Gastroesophageal sphincter (tissue), 4 donors: ENCODE measurements at regions not wholly inside any gene's neighbourhood (a gene's known extent, or its start where the extent isn't known, plus 50 kb on each side); places are given as distances from the start of the nearest gene placed in this dataset.
"Not testable (repeated sequence)": the region's sequence is repeated elsewhere in the genome, so short reads cannot be mapped to it uniquely, and the experiment has no call there.

Experiments used
- ATAC-seq: fragments of 150-250 bp; one replicate; pipeline ENCODE4 v1.9.1; 2016; ENCODE audit warnings: mild to moderate bottlenecking, moderate library complexity
- H3K27ac ChIP-seq, 4 donors: fragments of 200-600 bp; sonication (generic) in 3 of 4; 1 replicate in 3 of 4; 2 replicates in 1 of 4; pipeline ENCODE4 v1.5.1; 2016 to 2019
- H3K27me3 ChIP-seq: fragments of 200-600 bp; sonication (generic); one replicate; pipeline ENCODE4 v1.5.1; 2019
- H3K36me3 ChIP-seq, 2 donors: fragments of 200-600 bp; sonication (generic); one replicate each; pipeline ENCODE4 v1.5.1; 2019; ENCODE audit warnings: control low read depth in 1 of 2
- H3K4me1 ChIP-seq, 3 donors: fragments of 200-600 bp; sonication (generic); 1 replicate in 2 of 3; 2 replicates in 1 of 3; pipeline ENCODE4 v1.5.1; 2016 to 2019; ENCODE audit warnings: control low read depth in 2 of 3
- H3K4me3 ChIP-seq, 2 donors: fragments of 200-600 bp; sonication (generic); one replicate each; pipeline ENCODE4 v1.5.1; 2019; ENCODE audit warnings: mild to moderate bottlenecking in 1 of 2, moderate library complexity in 1 of 2
- H3K9me3 ChIP-seq, 3 donors: fragments of 200-600 bp; sonication (generic); one replicate each; pipeline ENCODE4 v1.5.1; 2017 to 2019; ENCODE audit warnings: control low read depth in 2 of 3
- CTCF ChIP-seq, 4 experiments: fragments of 200-600 bp in 2 of 4; fragments of 450-650 bp in 2 of 4; sonication (generic) in 1 of 4; IDR thresholded peaks; one replicate each; pipeline ENCODE4 v1.5.1; 2017 to 2019; ENCODE audit warnings: antibody characterized with exemption in 4 of 4, mild to moderate bottlenecking in 2 of 4, moderate library complexity in 2 of 4
- EP300 ChIP-seq: sonication (generic); formaldehyde crosslinking; IDR thresholded peaks from one replicate; pipeline ENCODE4 v1.6.1; 2017; ENCODE audit warnings: antibody characterized with exemption, mild to moderate bottlenecking
- POLR2A ChIP-seq, 2 donors: fragments of 450-650 bp; IDR thresholded peaks; one replicate each; pipeline ENCODE4 v1.6.1; 2017; ENCODE audit warnings: antibody characterized with exemption in 2 of 2, mild to moderate bottlenecking in 2 of 2, moderate library complexity in 1 of 2
- POLR2AphosphoS5 ChIP-seq: sonication (generic); formaldehyde crosslinking; IDR thresholded peaks from one replicate; pipeline ENCODE4 v1.6.1; 2017; ENCODE audit warnings: antibody characterized with exemption
- WGBS, 2 donors: methylation state at CpG; one replicate each; pipeline ENCODE4 v1.1.5; 2018; ENCODE audit warnings: low coverage in 1 of 2; 5-methylcytosine and 5-hydroxymethylcytosine counted together

GRCh38 chr2:84231478-84231877, 227.6 kb downstream of the SUCLG1 start:
- TF ChIP-seq CTCF (IDR thresholded peaks at IDR 0.05) (no peak), EP300 (no peak), POLR2AphosphoS5 (no peak), POLR2A (IDR thresholded peaks at IDR 0.05) (no peak)
- Histone ChIP-seq H3K4me1 (no peaks in the 10 kb centered on the region), H3K27ac (no peak overlapping the region), H3K9me3 (peaks cover 0 to 1% (median 0%) of the 10 kb centered on the region in 3 donors), H3K4me3 (no peak overlapping the region), H3K27me3 (no peaks in the 10 kb centered on the region), H3K36me3 (no peaks in the 10 kb centered on the region)
- ATAC-seq: no peak
- 69 to 80% methylated on average over 1 of the region's 1 CpG for WGBS, 2 donors

- Histone ChIP-seq H3K27me3 (no peaks in the 10 kb centered on the region), H3K4me3 (no peak overlapping the region), H3K27ac (no peak overlapping the region), H3K4me1 (no peaks in the 10 kb centered on the region), H3K9me3 (peaks cover 0 to 9% (median 0%) of the 10 kb centered on the region in 3 donors), H3K36me3 (no peaks in the 10 kb centered on the region)
- no peak for ATAC-seq
- TF ChIP-seq EP300 (no peak), POLR2A (IDR thresholded peaks at IDR 0.05) (no peak), CTCF (IDR thresholded peaks at IDR 0.05) (no peak), POLR2AphosphoS5 (no peak)
Measured at GRCh38 chr2:84224121-84224520, 235.0 kb downstream of the SUCLG1 start.

- Histone ChIP-seq H3K27ac (no peak overlapping the region), H3K36me3 (no peaks in the 10 kb centered on the region), H3K4me1 (no peaks in the 10 kb centered on the region), H3K4me3 (no peak overlapping the region), H3K9me3 (peaks cover 0 to 9% (median 0%) of the 10 kb centered on the region in 3 donors), H3K27me3 (no peaks in the 10 kb centered on the region)
- ATAC-seq: no peak
- 94 to 95% methylated on average over 2 of the region's 2 CpGs for WGBS, 2 donors
- TF ChIP-seq EP300: no peak
- no peak for TF ChIP-seq CTCF (IDR thresholded peaks at IDR 0.05)
- TF ChIP-seq POLR2AphosphoS5: no peak
- TF ChIP-seq POLR2A (IDR thresholded peaks at IDR 0.05): no peak
Measured at GRCh38 chr2:84223191-84223590, 235.9 kb downstream of the SUCLG1 start.

GRCh38 chr2:84221102-84221501, 238.0 kb downstream of the SUCLG1 start:
- H3K36me3 ChIP-seq, H3K27me3 ChIP-seq, H3K27ac ChIP-seq, H3K9me3 ChIP-seq, H3K4me3 ChIP-seq, ATAC-seq, H3K4me1 ChIP-seq: not testable (repeated sequence)
- WGBS, 2 donors: 90 to 100% methylated on average over 2 of the region's 2 CpGs

GRCh38 chr2:84217456-84217855, 241.6 kb downstream of the SUCLG1 start:
- H3K36me3 ChIP-seq: no peaks in the 10 kb centered on the region
- H3K4me1 ChIP-seq: no peaks in the 10 kb centered on the region
- WGBS, 2 donors: 71 to 75% methylated on average over 5 to 7 of the region's 7 CpGs
- no peak for ATAC-seq
- H3K9me3 ChIP-seq: no peaks in the 10 kb centered on the region
- H3K27me3 ChIP-seq: no peaks in the 10 kb centered on the region
- H3K4me3 ChIP-seq: no peak overlapping the region
- H3K27ac ChIP-seq: no peak overlapping the region
- TF ChIP-seq POLR2A (IDR thresholded peaks at IDR 0.05): no peak

- WGBS, 2 donors: 57 to 81% methylated on average over 3 of the region's 3 CpGs
- Histone ChIP-seq H3K27me3 (no peaks in the 10 kb centered on the region), H3K9me3 (no peaks in the 10 kb centered on the region), H3K36me3 (no peaks in the 10 kb centered on the region), H3K27ac (no peak overlapping the region), H3K4me3 (no peak overlapping the region), H3K4me1 (no peaks in the 10 kb centered on the region)
- ATAC-seq: no peak
- TF ChIP-seq EP300 (no peak), POLR2AphosphoS5 (no peak), CTCF (IDR thresholded peaks at IDR 0.05) (no peak), POLR2A (IDR thresholded peaks at IDR 0.05) (no peak)
Measured at GRCh38 chr2:84214455-84214854, 244.6 kb downstream of the SUCLG1 start.
